ENCODE measurements at regions not wholly inside any gene's neighbourhood (a gene's known extent, or its start where the extent isn't known, plus 50 kb on each side); places are given as distances from the start of the nearest gene placed in this dataset.

GRCh38 chr1:4345094-4345493 is 309.3 kb upstream of the AJAP1 start:
- TF ChIP-seq CTCF (IDR thresholded peaks at IDR 0.05; ENCODE audit: low read depth, low read length) = no peak
- no peak for TF ChIP-seq EZH2phosphoT487 (IDR thresholded peaks at IDR 0.05; ENCODE audit: low read depth)
